ENCODE measurements at regions not wholly inside any gene's neighbourhood (a gene's known extent, or its start where the extent isn't known, plus 50 kb on each side); places are given as distances from the start of the nearest gene placed in this dataset.

- Histone ChIP-seq H3K4me1 (peaks cover 0 to 4% (median 3%) of the 10 kb centered on the region in 3 donors), H3K9me3 (no peaks in the 10 kb centered on the region), H3K27ac (peak overlapping the region in 2 of 4 donors; percentile 43 to 46), H3K4me3 (no peak overlapping the region), H3K36me3 (no peaks in the 10 kb centered on the region), H3K27me3 (no peaks in the 10 kb centered on the region)
- intact Hi-C loops (cut with DNase I): no loop called here
- DNase-seq: no peak
- no peak for TF ChIP-seq POLR2A (IDR thresholded peaks at IDR 0.05)
- TF ChIP-seq CTCF (IDR thresholded peaks at IDR 0.05): no peak
- WGBS, 2 donors: 11 to 34% methylated on average over 2 of the region's 2 CpGs
These were observed 552.6 kb downstream of the NSUN3 start for GRCh38 chr3:94615275-94616065.

GRCh38 chr3:94616833-94617232 lies 554.0 kb downstream of the NSUN3 start:
- peaks cover 0 to 4% (median 3%) of the 10 kb centered on the region in 3 donors for H3K4me1 ChIP-seq
- DNase-seq: no peak
- H3K9me3 ChIP-seq: no peaks in the 10 kb centered on the region
- H3K4me3 ChIP-seq: no peak overlapping the region
- no peaks in the 10 kb centered on the region for H3K36me3 ChIP-seq
- TF ChIP-seq POLR2A (IDR thresholded peaks at IDR 0.05) (no peak), CTCF (IDR thresholded peaks at IDR 0.05) (no peak)
- no peak overlapping the region for H3K27ac ChIP-seq
- 54 to 57% methylated on average over 2 of the region's 2 CpGs for WGBS, 2 donors
- no peaks in the 10 kb centered on the region for H3K27me3 ChIP-seq
- intact Hi-C loops (cut with DNase I): no loop called here

- no peak for TF ChIP-seq CTCF (IDR thresholded peaks at IDR 0.05)
- no peak for TF ChIP-seq POLR2A (IDR thresholded peaks at IDR 0.05)
- intact Hi-C loops (cut with DNase I): no loop called here
- WGBS, 2 donors: 87 to 93% methylated on average over 2 of the region's 2 CpGs
- H3K4me1 ChIP-seq: peaks cover 0 to 4% (median 3%) of the 10 kb centered on the region in 3 donors
- no peak overlapping the region for H3K27ac ChIP-seq
- H3K27me3 ChIP-seq: no peaks in the 10 kb centered on the region
- no peak overlapping the region for H3K4me3 ChIP-seq
- DNase-seq: no peak
- no peaks in the 10 kb centered on the region for H3K9me3 ChIP-seq
- no peaks in the 10 kb centered on the region for H3K36me3 ChIP-seq
These were observed 554.5 kb downstream of the NSUN3 start for GRCh38 chr3:94617312-94617711.

- 59 to 65% methylated on average over 3 of the region's 3 CpGs for WGBS, 2 donors
- intact Hi-C loops (cut with DNase I): no loop called here
- no peaks in the 10 kb centered on the region for H3K9me3 ChIP-seq
- no peak for DNase-seq
- H3K4me1 ChIP-seq: peaks cover 0 to 4% (median 3%) of the 10 kb centered on the region in 3 donors
- H3K4me3 ChIP-seq: no peak overlapping the region
- H3K27ac ChIP-seq: no peak overlapping the region
- H3K36me3 ChIP-seq: no peaks in the 10 kb centered on the region
- no peaks in the 10 kb centered on the region for H3K27me3 ChIP-seq
- TF ChIP-seq CTCF (IDR thresholded peaks at IDR 0.05): no peak
- TF ChIP-seq POLR2A (IDR thresholded peaks at IDR 0.05): no peak
These were observed 556.8 kb downstream of the NSUN3 start for GRCh38 chr3:94619643-94620042.

GRCh38 chr3:94626573-94626972 lies 563.7 kb downstream of the NSUN3 start:
- Histone ChIP-seq H3K27ac (peak overlapping the region in 1 of 4 donors; percentile 47), H3K36me3 (no peaks in the 10 kb centered on the region), H3K4me3 (no peak overlapping the region), H3K27me3 (no peaks in the 10 kb centered on the region), H3K4me1 (peaks cover 0 to 4% (median 0%) of the 10 kb centered on the region in 3 donors), H3K9me3 (no peaks in the 10 kb centered on the region)
- intact Hi-C loops (cut with DNase I): no loop called here
- TF ChIP-seq POLR2A (IDR thresholded peaks at IDR 0.05): no peak
- no peak for TF ChIP-seq CTCF (IDR thresholded peaks at IDR 0.05)
- DNase-seq: no peak
- WGBS, 2 donors: 0% methylated on average over 1 of the region's 1 CpG
